SHP77 (cell line): ENCODE measurements at regions not wholly inside any gene's neighbourhood (a gene's known extent, or its start where the extent isn't known, plus 50 kb on each side); places are given as distances from the start of the nearest gene placed in this dataset.
"Not testable (repeated sequence)": the region's sequence is repeated elsewhere in the genome, so short reads cannot be mapped to it uniquely, and the experiment has no call there.

Experiments used
- DNase-seq, 2 experiments: peaks; one replicate each; lab custom pipeline; 2025; lab: John Stamatoyannopoulos, UW

DNA sequence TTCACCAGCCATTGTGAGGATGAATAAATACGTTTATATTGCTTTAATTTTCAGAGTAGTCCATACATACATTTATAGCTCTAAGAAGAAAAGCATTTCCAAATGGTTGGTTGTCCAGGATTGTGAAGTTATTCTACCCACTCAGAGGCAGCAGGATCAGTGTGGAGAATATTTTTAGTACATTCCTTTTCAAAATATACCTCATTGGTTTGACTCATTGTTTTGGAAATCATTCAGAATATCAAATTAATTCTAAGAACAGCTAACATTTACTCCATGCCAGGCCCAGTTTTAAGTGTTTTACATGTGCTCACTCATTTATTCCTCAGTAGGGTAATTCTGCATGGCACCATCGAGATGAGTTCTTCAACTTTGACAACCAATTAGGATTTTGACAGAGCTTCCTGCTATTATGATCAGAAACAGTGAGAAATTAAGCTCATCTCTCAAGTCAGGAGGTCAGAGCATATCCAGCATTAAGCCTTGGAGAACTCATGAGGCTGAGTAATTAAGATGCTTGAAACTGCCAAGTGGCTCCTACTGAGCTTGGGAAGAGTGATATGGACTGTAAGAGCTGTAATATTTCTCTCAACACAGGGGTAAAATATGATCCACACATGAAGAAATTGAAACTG lies 153.3 kb upstream of the CLEC14A start:
- no peak for DNase-seq

DNA sequence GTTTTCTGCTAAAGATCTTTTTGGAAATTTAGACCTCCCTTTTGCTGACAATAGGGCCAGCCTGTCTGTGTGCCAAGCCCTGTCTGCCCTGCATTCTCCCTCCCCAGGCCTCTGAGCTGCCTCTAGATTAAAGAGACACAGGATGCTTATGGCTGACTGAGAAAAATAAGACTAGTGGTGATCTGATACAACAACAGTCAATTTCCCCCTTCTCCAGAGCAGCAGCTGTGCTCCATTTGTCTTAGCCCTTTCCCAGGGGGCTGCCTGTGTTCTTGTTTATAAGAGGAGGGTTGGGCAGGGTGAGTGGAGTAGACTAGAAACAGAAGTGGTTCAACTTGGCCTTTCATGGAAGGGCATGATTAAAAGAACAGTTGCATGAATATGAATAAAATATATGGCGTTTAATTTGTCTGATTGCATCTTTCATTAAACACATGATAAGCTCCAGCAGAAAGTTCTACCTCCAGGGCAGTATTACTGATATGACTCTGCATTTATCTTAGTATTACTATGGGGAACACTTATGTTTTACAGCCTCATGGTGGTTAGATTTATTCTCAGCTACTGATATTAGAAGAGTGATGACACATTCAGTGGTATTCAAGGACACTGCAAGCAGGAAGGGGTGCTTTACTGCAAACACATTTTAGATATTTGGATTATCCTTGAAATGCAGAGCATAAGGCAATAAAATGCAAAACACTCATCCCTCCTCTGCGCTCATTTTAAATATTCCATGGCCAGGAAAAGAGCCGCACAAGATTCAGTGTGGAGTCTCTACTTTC lies 150.2 kb upstream of the CLEC14A start:
- DNase-seq = no peak

DNA sequence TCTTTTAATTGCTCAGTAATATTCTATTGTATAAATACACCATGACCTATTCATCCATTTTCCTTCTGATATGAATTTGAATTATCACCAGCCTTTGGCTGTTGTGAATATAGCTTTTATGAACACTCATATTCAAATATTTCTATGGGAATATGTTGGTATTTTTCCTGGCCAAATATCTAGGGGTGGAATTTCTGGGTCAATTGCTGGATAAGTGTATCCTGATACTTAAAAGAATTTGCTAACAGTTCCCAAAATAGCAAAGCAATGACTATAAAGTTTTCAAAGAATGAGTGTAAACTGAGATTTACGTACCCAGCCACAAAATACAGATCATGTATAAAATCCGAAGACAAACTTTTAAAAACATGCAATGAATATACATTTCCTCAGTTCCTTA lies 148.7 kb upstream of the CLEC14A start:
- no peak for DNase-seq

DNA sequence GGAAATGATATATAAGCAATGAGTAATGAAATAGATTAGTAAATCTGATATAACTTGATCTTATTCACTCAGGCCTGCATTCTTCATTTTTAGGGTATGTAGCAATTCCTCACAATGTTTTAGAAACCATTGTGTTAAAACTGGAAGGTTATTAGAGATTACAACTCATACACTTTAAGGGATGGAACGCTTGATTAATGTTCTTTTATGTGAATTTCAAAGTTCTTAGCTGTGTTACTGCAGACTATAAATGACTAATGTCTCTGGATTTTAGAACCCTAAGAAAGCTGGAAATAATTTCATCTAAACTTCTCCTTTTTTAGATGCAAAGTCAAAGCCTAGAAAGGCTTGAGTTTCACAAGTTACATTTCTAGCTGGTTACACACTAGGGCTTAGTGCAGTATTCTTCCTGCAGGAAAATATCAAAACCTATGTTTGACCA lies 148.2 kb upstream of the CLEC14A start:
- DNase-seq = no peak

DNA sequence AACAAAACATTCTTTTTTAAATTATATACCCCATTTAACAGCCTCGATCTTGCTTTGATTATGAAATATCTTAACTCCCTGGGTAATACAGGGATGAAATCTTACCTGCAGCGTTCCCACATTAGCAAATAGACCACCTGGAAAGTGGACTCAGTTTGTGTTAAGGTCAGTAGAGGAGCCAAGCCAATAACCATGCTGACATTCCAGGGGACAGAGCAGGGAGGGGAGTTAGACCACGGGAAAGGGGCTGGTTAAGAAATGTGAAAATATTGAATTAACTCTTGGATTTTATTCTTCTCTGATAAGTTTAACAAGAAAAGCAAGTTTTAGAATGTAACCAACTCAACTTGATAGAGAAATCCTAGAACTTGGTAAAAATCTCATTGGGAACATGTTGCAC lies 144.9 kb upstream of the CLEC14A start:
- no peak for DNase-seq

DNA sequence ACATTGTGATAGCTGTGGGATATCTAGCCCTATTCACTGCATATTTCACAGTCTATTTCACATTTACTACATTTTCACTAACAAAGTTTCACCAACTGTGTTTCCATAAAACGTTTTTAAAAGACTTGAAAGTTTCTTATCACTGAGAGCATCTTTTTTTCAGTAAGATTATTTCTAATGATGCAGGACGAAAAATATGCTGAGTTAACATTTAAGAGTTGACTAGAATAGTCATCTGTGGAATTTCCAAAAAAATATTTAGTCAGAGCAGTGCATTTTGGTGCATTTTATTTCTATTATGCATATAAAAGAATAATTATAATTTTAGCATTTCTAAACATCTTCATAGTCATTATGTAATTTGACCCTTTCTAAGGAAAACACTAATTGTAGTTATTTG lies 143.8 kb upstream of the CLEC14A start:
- DNase-seq = no peak

DNA sequence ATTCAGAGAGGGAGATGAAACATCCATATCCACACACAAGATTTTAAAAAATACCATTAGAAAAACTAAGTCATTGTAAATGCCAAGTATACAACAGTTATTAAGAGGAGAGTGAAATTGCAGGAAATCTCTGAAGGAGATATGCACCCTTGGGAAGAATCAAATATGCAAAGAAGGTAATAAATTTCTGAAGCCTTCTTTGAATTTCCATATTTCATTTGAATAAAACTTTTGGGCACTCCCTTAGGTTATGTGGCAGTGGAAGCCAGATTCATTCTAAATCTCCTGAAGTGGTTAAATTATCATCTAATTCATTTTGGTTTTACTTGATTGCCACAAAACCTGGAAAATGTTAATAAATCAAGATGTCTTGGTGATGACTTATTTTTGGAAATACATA lies 138.9 kb upstream of the CLEC14A start:
- DNase-seq = no peak

DNA sequence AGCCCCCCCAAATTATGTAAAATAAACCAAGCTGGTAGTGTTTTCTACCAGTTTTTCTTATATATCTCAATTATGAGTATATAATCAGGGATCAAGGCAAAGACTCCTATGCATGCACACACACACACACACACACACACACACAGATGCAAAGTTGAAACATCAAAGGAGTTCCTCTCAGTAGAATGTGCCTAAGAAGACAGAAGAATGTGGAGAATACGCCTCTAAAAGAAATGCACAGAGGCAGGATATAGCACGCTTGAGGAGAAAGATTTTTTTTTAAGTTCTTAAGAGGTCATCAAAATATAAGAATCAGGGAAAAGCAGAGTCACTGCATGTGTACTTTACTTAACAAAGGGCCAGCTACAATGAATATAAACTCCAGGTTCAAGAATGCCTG lies 138.2 kb upstream of the CLEC14A start:
- DNase-seq = no peak

DNA sequence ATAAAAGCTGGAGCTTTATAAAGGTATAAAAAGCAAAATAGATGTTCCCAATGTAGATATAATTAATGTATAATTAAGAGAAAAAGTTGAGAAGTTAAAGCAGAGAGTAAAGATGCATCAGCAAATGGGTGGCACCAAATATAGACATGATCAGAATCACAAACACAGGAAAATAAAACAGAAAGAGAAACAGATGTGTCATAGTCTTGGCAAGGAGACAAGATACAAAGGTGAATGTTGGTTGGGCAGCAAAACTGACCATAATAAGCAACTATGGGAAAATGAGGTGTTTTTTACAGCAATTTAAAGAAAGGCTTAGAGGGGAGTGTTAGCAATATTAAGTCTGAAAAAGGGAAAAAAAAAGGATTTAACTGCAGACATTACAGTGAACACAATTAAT lies 135.4 kb upstream of the CLEC14A start:
- DNase-seq = no peak

DNA sequence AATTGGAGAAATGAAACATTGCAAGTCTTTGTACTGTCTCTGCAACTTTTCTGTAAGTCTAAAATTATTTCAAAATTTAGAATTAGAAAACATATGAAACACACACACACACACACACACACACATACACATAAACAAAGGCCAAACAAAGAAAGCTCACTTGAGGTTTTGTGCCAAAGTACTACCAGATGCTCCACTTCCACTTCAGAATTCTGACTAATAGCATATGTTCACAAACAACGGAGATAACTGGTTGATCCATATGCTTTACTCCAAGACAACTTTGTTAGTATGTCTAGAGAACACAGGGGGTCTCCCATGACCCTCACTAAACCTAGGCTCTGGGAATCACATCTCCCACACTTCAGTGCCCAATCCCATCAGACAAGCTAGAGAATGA lies 133.8 kb upstream of the CLEC14A start:
- DNase-seq = no peak

DNA sequence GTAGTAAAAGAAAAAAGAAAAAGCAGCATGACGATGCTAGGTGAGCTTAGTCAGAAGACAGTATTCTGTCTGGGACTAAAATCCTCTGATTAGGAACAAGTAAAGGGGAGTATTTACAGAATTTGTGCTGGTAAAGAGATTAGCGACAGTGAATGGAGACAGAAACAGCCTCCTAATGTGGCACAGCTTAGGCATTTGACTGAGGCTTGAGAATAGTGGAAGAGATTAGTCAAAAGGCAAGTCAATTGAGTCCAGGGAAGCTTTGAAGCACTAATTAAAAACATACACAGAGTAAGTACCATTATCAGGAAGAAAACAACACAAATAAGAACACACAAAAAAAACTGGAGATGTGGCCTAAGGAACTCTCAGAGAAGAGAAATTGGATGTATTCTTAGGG lies 131.9 kb upstream of the CLEC14A start:
- DNase-seq = no peak

DNA sequence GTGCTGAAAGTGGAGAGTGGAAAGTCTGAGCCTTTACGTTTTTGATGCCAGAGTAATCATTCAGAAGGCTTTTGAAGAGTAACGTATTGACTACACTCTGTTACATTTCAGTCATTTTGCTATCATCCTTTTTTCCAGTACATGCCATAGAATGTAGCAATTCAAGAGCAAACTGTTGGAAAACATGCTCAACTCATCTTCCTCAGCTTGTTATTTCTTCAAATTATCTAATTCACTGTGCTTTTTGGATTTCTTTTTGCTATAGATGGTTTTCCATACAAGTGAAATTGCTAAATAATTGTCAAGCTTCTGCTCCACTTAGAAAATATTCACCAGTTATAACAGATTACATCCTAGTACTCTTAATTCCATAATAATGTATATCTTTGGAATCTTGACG lies 129.9 kb upstream of the CLEC14A start:
- no peak for DNase-seq

DNA sequence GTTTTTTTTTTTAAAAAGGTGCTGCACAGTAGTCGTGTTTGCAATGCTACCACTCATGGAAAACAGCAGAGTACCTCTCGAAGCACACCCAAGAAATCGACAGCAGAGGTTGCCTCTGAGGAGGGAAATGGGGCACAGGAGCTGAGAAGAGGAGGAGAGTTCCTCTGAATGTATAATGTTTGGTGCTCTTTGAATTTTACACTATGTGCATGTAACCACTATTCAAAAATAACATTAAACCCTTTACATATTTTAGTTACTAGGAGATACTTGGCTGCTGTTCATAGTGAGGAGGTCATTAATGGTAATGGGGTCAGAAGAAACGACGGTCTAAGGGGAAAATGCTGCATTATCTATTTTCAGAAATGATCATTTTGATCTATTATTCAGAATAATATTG lies 129.4 kb upstream of the CLEC14A start:
- no peak for DNase-seq

DNA sequence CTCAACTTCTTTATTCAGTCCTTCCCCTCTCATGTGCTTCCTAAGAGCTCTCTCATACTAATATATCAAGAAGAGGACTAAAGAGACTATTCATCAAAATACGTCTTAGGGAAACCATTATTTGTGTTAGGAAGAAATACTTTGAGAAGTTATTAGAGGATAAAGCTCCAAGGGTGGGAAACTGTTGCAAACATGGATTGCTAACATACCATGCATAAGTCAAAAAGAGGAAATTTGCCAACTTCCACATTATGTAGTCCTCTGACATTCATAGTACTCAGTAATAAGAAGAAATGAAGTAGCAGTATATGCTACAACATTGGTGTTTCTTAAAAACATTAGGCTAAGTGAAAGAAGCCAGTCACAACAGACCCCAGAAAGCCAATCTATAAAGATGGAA lies 128.8 kb upstream of the CLEC14A start:
- DNase-seq = no peak

DNA sequence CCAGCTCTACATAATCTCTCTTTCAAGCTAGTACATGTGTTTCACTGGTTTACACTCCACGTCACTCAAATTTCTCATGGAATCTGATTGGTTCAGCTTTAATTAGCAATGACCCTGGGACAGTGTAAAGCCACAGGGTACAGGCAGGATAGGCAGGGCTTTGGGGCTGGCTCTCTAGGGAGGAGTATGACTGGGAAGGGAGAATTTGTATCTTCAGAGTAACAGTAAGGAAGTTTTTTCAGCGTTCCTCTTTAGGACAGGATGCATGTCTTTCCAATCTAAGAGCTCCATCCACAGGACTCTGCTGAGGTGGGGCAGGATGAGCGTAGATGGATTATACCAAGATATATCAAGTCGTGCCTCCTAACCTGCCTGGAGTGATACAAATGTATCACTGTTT lies 112.0 kb upstream of the CLEC14A start:
- no peak for DNase-seq

DNA sequence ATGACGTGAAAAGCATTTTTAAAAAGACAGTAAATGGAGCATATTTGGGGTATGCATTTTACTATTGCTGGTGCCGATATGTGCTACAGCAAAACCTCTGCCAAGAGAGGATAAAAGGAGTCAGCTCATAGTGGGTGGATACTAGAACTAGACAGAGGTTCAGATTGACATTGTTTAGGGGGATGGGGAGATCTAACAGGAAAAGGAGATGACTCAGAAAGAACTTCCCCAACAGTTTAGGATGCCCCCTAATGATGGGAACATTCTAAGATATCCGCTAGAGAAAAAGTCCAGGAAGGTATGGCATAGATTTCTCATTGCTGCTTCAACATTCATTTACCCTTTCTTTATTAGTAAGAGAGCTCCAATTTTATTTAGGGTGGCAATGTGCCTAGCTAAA lies 110.5 kb upstream of the CLEC14A start:
- DNase-seq = no peak

DNA sequence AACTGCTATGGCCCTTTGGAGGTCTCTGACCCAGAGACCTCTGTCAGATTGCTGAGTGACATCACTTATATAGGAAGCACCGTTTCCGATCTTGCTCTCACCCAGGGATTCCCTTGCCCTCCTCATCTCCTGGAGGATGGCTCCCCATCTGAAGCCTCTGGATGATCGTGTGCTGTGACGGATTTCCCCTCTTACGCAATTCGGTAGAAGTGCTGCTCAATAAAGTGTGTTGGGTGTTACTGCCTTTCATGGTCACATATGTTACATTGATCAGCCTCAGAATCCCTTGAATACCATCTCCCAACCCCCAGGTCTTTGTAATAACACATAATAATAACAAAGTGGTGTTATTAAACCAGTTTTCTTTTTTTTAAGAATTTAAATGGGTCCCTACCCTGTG lies 107.3 kb upstream of the CLEC14A start:
- no peak for DNase-seq

DNA sequence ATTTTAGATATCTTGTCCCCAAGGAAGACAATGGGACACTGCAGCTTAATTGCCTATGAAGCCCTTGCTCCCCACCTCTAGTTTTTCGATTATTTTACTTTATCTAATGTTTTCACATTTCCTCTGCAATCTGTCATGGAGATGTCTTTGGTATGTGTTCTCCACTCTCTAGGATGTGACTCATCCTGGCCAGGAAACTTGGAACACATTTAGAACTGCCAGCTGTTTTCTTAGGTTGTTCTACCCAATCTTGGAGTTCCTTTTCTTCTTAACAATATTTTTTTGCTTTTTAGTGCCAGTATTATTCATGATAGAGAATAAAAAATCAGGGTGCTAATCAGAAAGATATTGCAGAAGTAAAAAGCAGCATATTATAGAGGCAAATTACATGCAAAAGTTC lies 101.7 kb upstream of the CLEC14A start:
- no peak for DNase-seq

DNA sequence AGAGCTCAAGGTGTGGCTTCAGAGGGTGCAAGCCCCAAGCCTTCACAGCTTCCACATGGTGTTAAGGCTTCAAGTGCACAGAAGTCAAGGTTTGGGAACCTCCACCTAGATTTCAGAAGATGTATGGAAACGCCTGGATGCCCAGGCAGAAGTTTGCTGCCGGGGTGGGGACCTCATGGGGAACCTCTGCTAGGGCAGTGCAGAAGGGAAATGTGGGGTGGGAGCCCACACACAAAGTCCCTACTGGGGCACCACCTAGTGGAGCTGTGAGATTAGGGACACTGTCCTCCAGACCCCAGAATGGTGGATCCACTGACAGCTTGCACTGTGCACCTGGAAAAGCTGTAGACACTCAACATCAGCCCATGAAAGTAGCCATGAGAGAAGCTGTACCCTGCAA lies 99.6 kb upstream of the CLEC14A start:
- DNase-seq = not testable (repeated sequence)

DNA sequence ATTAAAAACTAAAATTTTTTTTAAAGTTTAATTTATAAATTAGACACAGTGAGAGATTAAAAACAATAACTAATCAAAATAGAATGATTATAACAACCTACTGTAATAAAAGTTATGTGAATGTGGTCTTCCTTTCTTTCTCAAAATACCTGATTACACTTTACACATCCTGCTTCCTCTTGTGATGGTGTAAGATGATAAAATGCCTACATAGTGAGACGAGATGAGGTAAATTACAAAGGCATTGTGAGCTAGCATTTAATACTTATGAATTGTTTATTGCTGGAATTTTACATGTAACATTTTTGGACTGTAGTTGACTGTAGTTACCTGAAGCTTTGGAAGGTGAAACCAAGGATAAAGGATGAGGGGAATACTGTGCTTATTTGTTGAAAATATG lies 94.2 kb upstream of the CLEC14A start:
- DNase-seq = no peak

DNA sequence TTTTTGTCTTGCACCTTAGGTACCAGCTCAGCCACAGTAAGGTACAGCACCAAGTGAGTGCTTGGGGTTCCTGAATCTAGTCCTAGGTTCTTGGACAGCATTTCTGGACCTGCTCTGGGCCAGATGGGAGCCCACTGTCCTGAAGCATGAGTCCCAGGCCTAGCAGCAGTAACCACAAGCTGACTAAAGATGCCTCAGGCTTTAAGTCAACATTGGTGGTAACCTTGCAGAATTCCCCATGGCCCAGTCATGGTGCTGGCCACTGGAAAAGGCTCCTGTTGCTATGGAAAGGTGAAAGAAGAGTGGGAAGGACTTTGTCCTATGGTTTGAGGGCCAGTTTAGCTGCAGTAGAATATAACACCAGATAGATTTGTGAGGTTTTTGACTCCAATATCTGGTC lies 86.9 kb upstream of the CLEC14A start:
- no peak for DNase-seq

DNA sequence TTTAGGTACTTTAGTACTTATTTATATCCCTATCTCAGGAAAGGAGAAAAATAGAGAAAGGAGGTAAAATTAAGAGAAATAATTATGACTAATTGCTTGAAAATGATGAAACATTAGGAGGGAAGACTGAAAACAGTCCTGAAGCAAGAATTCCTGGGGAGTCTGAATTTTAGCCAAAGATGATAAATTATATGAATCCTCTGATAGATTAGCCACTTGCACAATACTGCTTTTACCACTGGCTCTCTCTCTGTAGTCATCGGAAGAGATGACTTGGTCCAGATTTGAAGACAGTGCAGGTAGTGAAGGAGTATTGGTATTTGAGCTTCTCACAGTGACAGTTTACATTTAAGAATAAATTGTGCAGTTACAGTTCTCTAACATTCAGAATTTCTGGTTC lies 83.8 kb upstream of the CLEC14A start:
- DNase-seq = no peak

DNA sequence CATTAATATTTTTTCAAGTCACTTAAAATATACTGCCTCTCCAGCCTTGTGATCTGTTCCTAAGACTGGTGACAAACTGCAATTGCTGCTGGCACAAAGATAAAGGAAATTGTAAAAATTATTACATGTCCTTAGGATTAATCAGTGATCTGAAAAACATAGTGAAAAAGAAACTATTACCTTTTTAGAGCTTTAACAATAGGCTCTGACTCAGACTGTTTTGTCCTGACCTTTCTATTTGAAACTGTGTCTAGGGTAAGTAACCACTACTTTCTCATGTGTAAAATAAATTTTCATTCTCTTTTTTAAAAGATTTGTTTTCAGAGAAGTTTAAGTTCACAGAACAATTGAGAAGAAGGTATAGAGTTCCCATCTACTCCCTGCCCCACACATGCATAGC lies 80.4 kb upstream of the CLEC14A start:
- no peak for DNase-seq

DNA sequence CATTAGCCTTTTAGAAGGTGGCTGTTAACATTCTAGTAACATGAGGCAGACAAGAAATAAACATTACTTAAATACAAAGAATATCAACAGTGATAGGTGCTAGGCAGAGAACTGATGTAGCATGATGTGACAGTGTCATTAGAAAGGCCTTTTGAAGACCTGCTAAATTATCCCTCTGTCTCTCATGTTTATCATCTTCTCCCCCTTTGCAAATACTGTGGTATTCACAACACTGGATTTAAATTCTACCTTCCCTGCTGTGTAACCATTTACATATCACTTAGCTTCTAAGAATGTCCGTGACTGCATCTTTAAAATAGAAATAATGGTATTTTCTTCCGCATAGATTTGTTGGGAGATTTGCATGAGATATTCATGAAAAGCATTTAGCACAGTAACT lies 74.4 kb upstream of the CLEC14A start:
- no peak for DNase-seq
